ENCODE measurements at regions not wholly inside any gene's neighbourhood (a gene's known extent, or its start where the extent isn't known, plus 50 kb on each side); places are given as distances from the start of the nearest gene placed in this dataset.

DNA sequence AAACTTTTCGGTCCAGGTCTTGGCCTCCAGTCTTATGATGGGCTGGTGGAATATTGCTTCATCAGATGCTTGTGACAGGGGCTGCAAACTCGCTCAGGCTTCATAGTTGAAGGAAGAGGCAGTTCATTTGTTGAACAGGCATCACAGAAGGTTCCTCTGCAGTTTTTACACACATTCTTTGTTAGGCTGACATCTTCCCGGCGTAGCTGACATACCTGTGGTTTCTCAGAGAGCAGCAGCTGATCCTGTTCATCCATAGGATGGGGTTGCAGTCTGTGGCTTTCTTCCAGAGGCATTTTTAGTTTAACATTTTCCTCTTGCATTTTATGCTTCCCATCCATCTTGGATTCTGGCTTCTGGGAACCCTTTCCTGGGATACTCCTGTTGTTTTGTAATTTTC lies 1255.2 kb downstream of the EFNA5 start:
- CTCF ChIA-PET, result no interaction called here

GRCh38 chr5:106414342-106414741 lies 1256.4 kb downstream of the EFNA5 start:
- Histone ChIP-seq H3K9me3 (ENCODE audit: control insufficient read depth, insufficient read depth, low read depth, low read length) (no peaks in the 10 kb centered on the region), H3K36me3 (ENCODE audit: control insufficient read depth in 2 of 2, insufficient read depth in 1 of 2, low read length in 2 of 2) (no peaks in the 10 kb centered on the region), H3K27ac (ENCODE audit: extremely low read depth, low read depth, low read length) (no peak overlapping the region), H3K4me3 (ENCODE audit: low read depth, low read length) (no peak overlapping the region), H3K4me1 (ENCODE audit: control insufficient read depth, insufficient read depth, low read length) (no peaks in the 10 kb centered on the region)
- POLR2A ChIA-PET, result interaction anchor here (0.7 kb wide), 1 partner anchor 764 kb away, joined by 3 read pairs; no protein-coding TSS in a partner anchor
- CTCF ChIA-PET, result no interaction called here
- TF ChIP-seq ZFHX2 (tag by site-specific recombination; conservative IDR thresholded peaks at IDR 0.05), result no peak
- TF ChIP-seq ZNF18 (tag by site-specific recombination; IDR thresholded peaks at IDR 0.05), result no peak
- peak; percentile 87 for TF ChIP-seq ZNF394 (tag by site-specific recombination; IDR thresholded peaks at IDR 0.05; ENCODE audit: borderline replicate concordance)
- peak; percentile 57; the same call in 1 of the 2 replicates for TF ChIP-seq ZBTB8A (tag by site-specific recombination; IDR thresholded peaks at IDR 0.05)
- TF ChIP-seq, protein P1, sequence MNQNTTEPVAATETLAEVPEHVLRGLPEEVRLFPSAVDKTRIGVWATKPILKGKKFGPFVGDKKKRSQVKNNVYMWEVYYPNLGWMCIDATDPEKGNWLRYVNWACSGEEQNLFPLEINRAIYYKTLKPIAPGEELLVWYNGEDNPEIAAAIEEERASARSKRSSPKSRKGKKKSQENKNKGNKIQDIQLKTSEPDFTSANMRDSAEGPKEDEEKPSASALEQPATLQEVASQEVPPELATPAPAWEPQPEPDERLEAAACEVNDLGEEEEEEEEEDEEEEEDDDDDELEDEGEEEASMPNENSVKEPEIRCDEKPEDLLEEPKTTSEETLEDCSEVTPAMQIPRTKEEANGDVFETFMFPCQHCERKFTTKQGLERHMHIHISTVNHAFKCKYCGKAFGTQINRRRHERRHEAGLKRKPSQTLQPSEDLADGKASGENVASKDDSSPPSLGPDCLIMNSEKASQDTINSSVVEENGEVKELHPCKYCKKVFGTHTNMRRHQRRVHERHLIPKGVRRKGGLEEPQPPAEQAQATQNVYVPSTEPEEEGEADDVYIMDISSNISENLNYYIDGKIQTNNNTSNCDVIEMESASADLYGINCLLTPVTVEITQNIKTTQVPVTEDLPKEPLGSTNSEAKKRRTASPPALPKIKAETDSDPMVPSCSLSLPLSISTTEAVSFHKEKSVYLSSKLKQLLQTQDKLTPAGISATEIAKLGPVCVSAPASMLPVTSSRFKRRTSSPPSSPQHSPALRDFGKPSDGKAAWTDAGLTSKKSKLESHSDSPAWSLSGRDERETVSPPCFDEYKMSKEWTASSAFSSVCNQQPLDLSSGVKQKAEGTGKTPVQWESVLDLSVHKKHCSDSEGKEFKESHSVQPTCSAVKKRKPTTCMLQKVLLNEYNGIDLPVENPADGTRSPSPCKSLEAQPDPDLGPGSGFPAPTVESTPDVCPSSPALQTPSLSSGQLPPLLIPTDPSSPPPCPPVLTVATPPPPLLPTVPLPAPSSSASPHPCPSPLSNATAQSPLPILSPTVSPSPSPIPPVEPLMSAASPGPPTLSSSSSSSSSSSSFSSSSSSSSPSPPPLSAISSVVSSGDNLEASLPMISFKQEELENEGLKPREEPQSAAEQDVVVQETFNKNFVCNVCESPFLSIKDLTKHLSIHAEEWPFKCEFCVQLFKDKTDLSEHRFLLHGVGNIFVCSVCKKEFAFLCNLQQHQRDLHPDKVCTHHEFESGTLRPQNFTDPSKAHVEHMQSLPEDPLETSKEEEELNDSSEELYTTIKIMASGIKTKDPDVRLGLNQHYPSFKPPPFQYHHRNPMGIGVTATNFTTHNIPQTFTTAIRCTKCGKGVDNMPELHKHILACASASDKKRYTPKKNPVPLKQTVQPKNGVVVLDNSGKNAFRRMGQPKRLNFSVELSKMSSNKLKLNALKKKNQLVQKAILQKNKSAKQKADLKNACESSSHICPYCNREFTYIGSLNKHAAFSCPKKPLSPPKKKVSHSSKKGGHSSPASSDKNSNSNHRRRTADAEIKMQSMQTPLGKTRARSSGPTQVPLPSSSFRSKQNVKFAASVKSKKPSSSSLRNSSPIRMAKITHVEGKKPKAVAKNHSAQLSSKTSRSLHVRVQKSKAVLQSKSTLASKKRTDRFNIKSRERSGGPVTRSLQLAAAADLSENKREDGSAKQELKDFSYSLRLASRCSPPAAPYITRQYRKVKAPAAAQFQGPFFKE (tag by site-specific recombination; IDR thresholded peaks at IDR 0.05; ENCODE audit: borderline replicate concordance), result no peak
- no peak for TF ChIP-seq ZBTB26 (tag by site-specific recombination; optimal IDR thresholded peaks at IDR 0.05)
- TF ChIP-seq ZNF140 (tag by site-specific recombination; IDR thresholded peaks at IDR 0.05), result peak; percentile 41; the same call in 1 of the 2 replicates
- peak; percentile 75 for TF ChIP-seq ZBTB11 (tag by site-specific recombination; conservative IDR thresholded peaks at IDR 0.05; ENCODE audit: low read depth)
- TF ChIP-seq ZXDB (tag by site-specific recombination; IDR thresholded peaks at IDR 0.05), result 0 out of 2 replicates have a peak, but pooled peaks have one; percentile 38

More for the DNA sequence above, 1255.2 kb downstream of the EFNA5 start:
- Histone ChIP-seq H3K27ac (ENCODE audit: extremely low read depth, low read depth, low read length) (no peak overlapping the region), H3K4me1 (ENCODE audit: control insufficient read depth, insufficient read depth, low read length) (no peaks in the 10 kb centered on the region), H3K4me3 (ENCODE audit: low read depth, low read length) (no peak overlapping the region), H3K36me3 (ENCODE audit: control insufficient read depth in 2 of 2, insufficient read depth in 1 of 2, low read length in 2 of 2) (no peaks in the 10 kb centered on the region), H3K9me3 (ENCODE audit: control insufficient read depth, insufficient read depth, low read depth, low read length) (no peaks in the 10 kb centered on the region)
- TF ChIP-seq ZFP3 (tag by site-specific recombination; IDR thresholded peaks at IDR 0.05; ENCODE audit: low read depth) (no peak), KLF17 (tag by site-specific recombination; IDR thresholded peaks at IDR 0.05) (no peak), ZBTB48 (tag by site-specific recombination; IDR thresholded peaks at IDR 0.05) (no peak), ZNF140 (tag by site-specific recombination; IDR thresholded peaks at IDR 0.05) (no peak), ZNF324 (tag by site-specific recombination; IDR thresholded peaks at IDR 0.05) (no peak), ZNF621 (tag by site-specific recombination; IDR thresholded peaks at IDR 0.05) (no peak), ZNF548 (tag by site-specific recombination; IDR thresholded peaks at IDR 0.05) (no peak), HIC1 (tag by site-specific recombination; IDR thresholded peaks at IDR 0.05) (no peak), ZNF529 (tag by site-specific recombination; IDR thresholded peaks at IDR 0.05; ENCODE audit: insufficient replicate concordance) (no peak), ZNF544 (tag by site-specific recombination; IDR thresholded peaks at IDR 0.05) (no peak), TRIM28 (IDR thresholded peaks at IDR 0.05; ENCODE audit: borderline replicate concordance, low read length) (no peak), SALL2 (tag by site-specific recombination; IDR thresholded peaks at IDR 0.05; ENCODE audit: borderline replicate concordance) (no peak), ZNF837 (tag by site-specific recombination; IDR thresholded peaks at IDR 0.05) (no peak), ZNF174 (tag by site-specific recombination; IDR thresholded peaks at IDR 0.05) (no peak)
- POLR2A ChIA-PET, result no interaction called here

Measured in HEK293 (cell line).